ENCODE measurements at regions not wholly inside any gene's neighbourhood (a gene's known extent, or its start where the extent isn't known, plus 50 kb on each side); places are given as distances from the start of the nearest gene placed in this dataset.

DNA sequence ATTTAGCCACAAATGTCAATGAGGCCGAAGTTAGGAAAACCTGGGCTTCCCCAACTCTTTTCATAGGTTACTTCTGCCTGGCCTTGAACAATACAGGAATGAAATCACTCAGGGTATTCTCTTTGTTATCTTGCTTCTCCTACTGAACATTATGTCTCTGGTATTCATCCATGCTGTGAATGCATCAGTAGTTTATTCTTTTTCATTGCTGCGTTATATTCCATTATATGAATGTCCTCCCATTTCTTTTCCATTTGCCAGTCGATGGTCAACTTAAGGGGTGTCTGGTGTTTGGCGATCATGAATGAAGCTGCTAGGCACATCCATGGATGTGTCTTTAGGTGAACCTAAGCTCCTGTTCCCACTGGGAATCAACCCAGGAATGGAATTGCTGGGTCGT lies 128.3 kb downstream of the CRLF3 start:
- TF ChIP-seq POLR2A (IDR thresholded peaks at IDR 0.05): no peak
- TF ChIP-seq, protein P1, sequence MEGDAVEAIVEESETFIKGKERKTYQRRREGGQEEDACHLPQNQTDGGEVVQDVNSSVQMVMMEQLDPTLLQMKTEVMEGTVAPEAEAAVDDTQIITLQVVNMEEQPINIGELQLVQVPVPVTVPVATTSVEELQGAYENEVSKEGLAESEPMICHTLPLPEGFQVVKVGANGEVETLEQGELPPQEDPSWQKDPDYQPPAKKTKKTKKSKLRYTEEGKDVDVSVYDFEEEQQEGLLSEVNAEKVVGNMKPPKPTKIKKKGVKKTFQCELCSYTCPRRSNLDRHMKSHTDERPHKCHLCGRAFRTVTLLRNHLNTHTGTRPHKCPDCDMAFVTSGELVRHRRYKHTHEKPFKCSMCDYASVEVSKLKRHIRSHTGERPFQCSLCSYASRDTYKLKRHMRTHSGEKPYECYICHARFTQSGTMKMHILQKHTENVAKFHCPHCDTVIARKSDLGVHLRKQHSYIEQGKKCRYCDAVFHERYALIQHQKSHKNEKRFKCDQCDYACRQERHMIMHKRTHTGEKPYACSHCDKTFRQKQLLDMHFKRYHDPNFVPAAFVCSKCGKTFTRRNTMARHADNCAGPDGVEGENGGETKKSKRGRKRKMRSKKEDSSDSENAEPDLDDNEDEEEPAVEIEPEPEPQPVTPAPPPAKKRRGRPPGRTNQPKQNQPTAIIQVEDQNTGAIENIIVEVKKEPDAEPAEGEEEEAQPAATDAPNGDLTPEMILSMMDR (IDR thresholded peaks at IDR 0.05): no peak
